Calu3 (cell line): ENCODE measurements at regions not wholly inside any gene's neighbourhood (a gene's known extent, or its start where the extent isn't known, plus 50 kb on each side); places are given as distances from the start of the nearest gene placed in this dataset.

Experiments used
- BruUV-seq: library from RNA; stranded (reverse); fragments of 400-500 nt; replicated peaks from 2 replicates; lab custom pipeline; 2021; lab: Mats Ljungman, UMichigan
- CTCF ChIA-PET: fragments of 300-600 bp; sonication (Branson Sonifier 250); formaldehyde crosslinking; loops from one replicate; lab custom pipeline; 2022; ENCODE audit warnings: antibody characterized with exemption; lab: Charles Lee
- DNase-seq: peaks from one replicate; pipeline ENCODE4 v3.0.0; 2022
- H3K27ac Mint-ChIP-seq: one replicate; pipeline ENCODE4 v1.8.0; 2022; ENCODE audit warnings: mixed read lengths; ENCODE audit not compliant: unreplicated experiment
- H3K27me3 Mint-ChIP-seq: one replicate; pipeline ENCODE4 v1.8.0; 2022; ENCODE audit warnings: mixed read lengths; ENCODE audit not compliant: unreplicated experiment
- H3K36me3 Mint-ChIP-seq: one replicate; pipeline ENCODE4 v1.8.0; 2022; ENCODE audit warnings: mild to moderate bottlenecking, moderate library complexity, mixed read lengths; ENCODE audit not compliant: insufficient read depth, unreplicated experiment
- H3K4me1 Mint-ChIP-seq: one replicate; pipeline ENCODE4 v1.8.0; 2022; ENCODE audit warnings: mild to moderate bottlenecking, low read depth, mixed read lengths; ENCODE audit not compliant: unreplicated experiment
- H3K4me3 Mint-ChIP-seq: one replicate; pipeline ENCODE4 v1.8.0; 2022; ENCODE audit warnings: mild to moderate bottlenecking, low read depth, moderate library complexity, mixed read lengths; ENCODE audit not compliant: unreplicated experiment
- H3K9me3 Mint-ChIP-seq: one replicate; pipeline ENCODE4 v1.8.0; 2022; ENCODE audit warnings: low read depth, mixed read lengths; ENCODE audit not compliant: unreplicated experiment
- CTCF ChIP-seq: fragments of 200-600 bp; IDR thresholded peaks from one replicate; pipeline ENCODE4 v1.8.0; 2022; ENCODE audit warnings: antibody characterized with exemption; ENCODE audit not compliant: unreplicated experiment
- intact Hi-C: fragments of 100-400 bp; cut with micrococcal nuclease; formaldehyde crosslinking; loops from one replicate; pipeline ENCODE4 v1.10.0; 2022; ENCODE audit not compliant: unreplicated experiment

GRCh38 chr11:95435192-95435591 lies 204.2 kb upstream of the SESN3 start:
- DNase-seq: no peak
- intact Hi-C loops: no loop called here
- Mint-ChIP-seq H3K9me3 (no peaks in the 10 kb centered on the region), H3K36me3 (no peaks in the 10 kb centered on the region), H3K4me1 (no peaks in the 10 kb centered on the region), H3K27ac (no peak overlapping the region), H3K4me3 (no peak overlapping the region), H3K27me3 (no peaks in the 10 kb centered on the region)
- no peak for TF ChIP-seq CTCF
- CTCF ChIA-PET: no interaction called here
- BruUV-seq: no TSS peak

- no TSS peak for BruUV-seq
Observed at GRCh38 chr11:95434489-95435057, 203.6 kb upstream of the SESN3 start.

GRCh38 chr11:95434009-95434408 lies 203.0 kb upstream of the SESN3 start:
- TF ChIP-seq CTCF: no peak
- no peak overlapping the region for H3K27ac Mint-ChIP-seq
- H3K4me3 Mint-ChIP-seq: no peak overlapping the region
- H3K27me3 Mint-ChIP-seq: no peaks in the 10 kb centered on the region
- H3K36me3 Mint-ChIP-seq: no peaks in the 10 kb centered on the region
- no peak for DNase-seq
- H3K9me3 Mint-ChIP-seq: no peaks in the 10 kb centered on the region
- no peaks in the 10 kb centered on the region for H3K4me1 Mint-ChIP-seq
- CTCF ChIA-PET: no interaction called here
- no TSS peak for BruUV-seq
- intact Hi-C loops: no loop called here

More at GRCh38 chr11:95434489-95435057, 203.6 kb upstream of the SESN3 start:
- no peak for DNase-seq
- CTCF ChIA-PET: no interaction called here
- Mint-ChIP-seq H3K36me3 (no peaks in the 10 kb centered on the region), H3K9me3 (no peaks in the 10 kb centered on the region), H3K27ac (no peak overlapping the region), H3K4me3 (no peak overlapping the region), H3K27me3 (no peaks in the 10 kb centered on the region), H3K4me1 (no peaks in the 10 kb centered on the region)
- intact Hi-C loops: no loop called here
- TF ChIP-seq CTCF: no peak

GRCh38 chr11:95432714-95433503 lies 201.9 kb upstream of the SESN3 start:
- H3K9me3 Mint-ChIP-seq: no peaks in the 10 kb centered on the region
- CTCF ChIA-PET: no interaction called here
- no peaks in the 10 kb centered on the region for H3K36me3 Mint-ChIP-seq
- BruUV-seq: no TSS peak
- no peaks in the 10 kb centered on the region for H3K27me3 Mint-ChIP-seq
- H3K27ac Mint-ChIP-seq: no peak overlapping the region
- no peaks in the 10 kb centered on the region for H3K4me1 Mint-ChIP-seq
- intact Hi-C loops: no loop called here
- H3K4me3 Mint-ChIP-seq: no peak overlapping the region
- DNase-seq: no peak
- no peak for TF ChIP-seq CTCF
